Neural cell (in vitro differentiated cells): ENCODE measurements at regions not wholly inside any gene's neighbourhood (a gene's known extent, or its start where the extent isn't known, plus 50 kb on each side); places are given as distances from the start of the nearest gene placed in this dataset.

Source experiments
- H2AFZ ChIP-seq: fragments of 200-600, 300-800 bp; sonication (generic), shearing (Covaris generic); 2 replicates; pipeline ENCODE4 v1.6.0; 2014; ENCODE audit warnings: low read depth, mild to moderate bottlenecking, antibody characterized with exemption, low read length, moderate library complexity
- H3F3A ChIP-seq: fragments of 200-600 bp; shearing (Covaris generic); 2 replicates; pipeline ENCODE4 v1.6.1; 2016; ENCODE audit warnings: mild to moderate bottlenecking, moderate library complexity, mixed read lengths, antibody characterized with exemption, low read length; ENCODE audit not compliant: insufficient read depth, poor library complexity, severe bottlenecking
- H3K27ac ChIP-seq: fragments of 200-600, 300-800 bp; sonication (generic), shearing (Covaris generic); 2 replicates; pipeline ENCODE4 v1.5.1; 2014; ENCODE audit warnings: mild to moderate bottlenecking, low read length, moderate library complexity
- H3K27me3 ChIP-seq: fragments of 300-800, 200-600 bp; sonication (generic), shearing (Covaris generic); 2 replicates; pipeline ENCODE4 v1.6.0; 2014; ENCODE audit warnings: mild to moderate bottlenecking, low read depth, low read length, moderate library complexity; ENCODE audit not compliant: insufficient read depth
- H3K36me3 ChIP-seq: fragments of 300-800, 200-600 bp; sonication (generic), shearing (Covaris generic); 2 replicates; pipeline ENCODE4 v1.5.1; 2014; ENCODE audit warnings: mild to moderate bottlenecking, antibody characterized with exemption, low read length, moderate library complexity; ENCODE audit not compliant: insufficient read depth
- H3K4me2 ChIP-seq: fragments of 300-800, 200-600 bp; sonication (generic), shearing (Covaris generic); 2 replicates; pipeline ENCODE4 v1.6.0; 2014; ENCODE audit warnings: mild to moderate bottlenecking, low read length
- H3K4me3 ChIP-seq: fragments of 300-800, 200-600 bp; sonication (generic), shearing (Covaris generic); 2 replicates; pipeline ENCODE4 v1.5.1; 2014; ENCODE audit warnings: mild to moderate bottlenecking, low read length, moderate library complexity
- H3K79me2 ChIP-seq: fragments of 200-600 bp; shearing (Covaris generic); replicated peaks from 2 replicates; pipeline ENCODE4 v1.6.0; 2014; ENCODE audit warnings: mild to moderate bottlenecking, low read length, moderate library complexity; ENCODE audit not compliant: insufficient read depth
- H3K9ac ChIP-seq: fragments of 300-800, 200-600 bp; sonication (generic), shearing (Covaris generic); 2 replicates; pipeline ENCODE4 v1.6.1; 2016; ENCODE audit warnings: mild to moderate bottlenecking, low read length, mixed read lengths
- H3K9me2 ChIP-seq: fragments of 200-600 bp; shearing (Covaris generic); 2 replicates; pipeline ENCODE4 v1.6.1; 2016; ENCODE audit warnings: mild to moderate bottlenecking, low read length, mixed read lengths; ENCODE audit not compliant: insufficient read depth
- H3K9me3 ChIP-seq: fragments of 200-600, 300-800 bp; sonication (generic), shearing (Covaris generic); 2 replicates; pipeline ENCODE4 v1.6.1; 2016; ENCODE audit warnings: mild to moderate bottlenecking, mixed run types, low read length, moderate library complexity, mixed read lengths
- H4K20me1 ChIP-seq: fragments of 200-600 bp; shearing (Covaris generic); 2 replicates; pipeline ENCODE4 v1.6.1; 2016; ENCODE audit warnings: mild to moderate bottlenecking, mixed run types; ENCODE audit not compliant: insufficient read depth
- CTCF ChIP-seq: fragments of 450-650 bp; IDR thresholded peaks from 2 replicates; pipeline ENCODE4 v1.5.1; 2014; ENCODE audit warnings: antibody characterized with exemption, mild to moderate bottlenecking, moderate library complexity; ENCODE audit not compliant: poor library complexity, severe bottlenecking
- EZH2 ChIP-seq: fragments of 200-600, 300-800 bp; shearing (Covaris generic), sonication (generic); IDR thresholded peaks from 2 replicates; pipeline ENCODE4 v1.6.1; 2014; ENCODE audit warnings: antibody characterized with exemption, low read length, borderline replicate concordance, mild to moderate bottlenecking; ENCODE audit not compliant: insufficient read depth, poor library complexity, severe bottlenecking
- MXI1 ChIP-seq: fragments of 450-650 bp; conservative IDR thresholded peaks from 2 replicates; pipeline ENCODE4 v1.6.1; 2014; ENCODE audit warnings: antibody characterized with exemption, mild to moderate bottlenecking; ENCODE audit not compliant: poor library complexity, severe bottlenecking
- TAF1 ChIP-seq: IDR thresholded peaks from 2 replicates; pipeline ENCODE4 v1.6.1; 2012; ENCODE audit warnings: low read depth
- TF ChIP-seq, protein P1 (sequence below): IDR thresholded peaks from 2 replicates; pipeline ENCODE4 v1.6.1; 2012; ENCODE audit warnings: borderline replicate concordance

DNA sequence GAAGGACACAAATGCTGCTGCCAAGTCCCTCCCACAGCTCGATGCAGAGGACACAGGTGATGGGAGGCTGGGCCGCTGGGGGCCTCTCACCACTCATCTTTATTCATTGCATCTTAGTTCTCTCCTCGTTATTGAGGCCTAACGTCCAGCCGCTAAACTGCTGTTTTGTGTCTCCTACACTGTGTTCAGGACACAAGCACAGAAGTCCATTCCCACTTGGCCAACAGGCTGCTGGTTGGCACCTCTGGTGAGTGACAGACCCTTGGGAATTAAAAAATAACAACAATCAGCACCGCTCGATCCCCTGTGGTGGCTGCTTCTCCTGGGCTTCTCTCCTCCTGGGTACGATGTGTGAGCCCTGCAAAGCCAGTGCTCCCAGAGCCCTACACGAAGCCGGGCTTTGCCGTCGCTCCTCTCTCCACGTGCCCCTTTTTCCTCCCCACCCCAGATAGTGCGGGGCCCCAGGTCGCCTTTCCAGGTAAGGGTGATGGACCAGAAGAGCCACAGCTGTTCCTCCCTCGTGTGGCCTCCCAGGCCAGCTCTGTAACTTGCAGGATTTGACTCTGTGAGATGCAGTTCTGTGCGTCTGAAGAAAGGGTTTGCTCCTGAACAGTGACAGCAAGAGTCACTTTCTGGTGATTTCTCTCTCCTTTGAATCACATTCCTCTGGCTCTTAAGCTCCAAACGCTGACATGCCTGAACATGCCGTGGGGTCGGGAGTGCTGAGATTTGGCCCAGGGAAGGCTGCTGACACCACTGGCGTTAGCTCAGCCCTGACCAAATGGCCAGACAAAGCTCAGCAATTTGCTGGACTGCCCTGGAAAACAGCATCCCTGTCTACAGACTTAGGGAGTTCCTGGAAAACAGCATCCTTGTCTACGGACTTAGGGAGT, 59.3 kb downstream of the DLL1 start:
- no peak for TF ChIP-seq EZH2
- Histone ChIP-seq H3K9ac (no peak overlapping the region), H3K27me3 (no peaks in the 10 kb centered on the region), H3F3A (no peaks in the 10 kb centered on the region), H3K4me2 (no peak overlapping the region), H4K20me1 (no peaks in the 10 kb centered on the region), H3K79me2 (no peaks in the 10 kb centered on the region), H3K4me3 (no peak overlapping the region), H3K36me3 (no peaks in the 10 kb centered on the region), H3K9me3 (no peaks in the 10 kb centered on the region), H2AFZ (no peak overlapping the region), H3K27ac (no peak overlapping the region), H3K9me2 (no peaks in the 10 kb centered on the region)

GRCh38 chr6:170230520-170231292, 60.2 kb downstream of the DLL1 start:
- no peak overlapping the region for H3K4me2 ChIP-seq
- no peaks in the 10 kb centered on the region for H3K79me2 ChIP-seq
- no peak overlapping the region for H3K4me3 ChIP-seq
- H3K9me3 ChIP-seq, result no peaks in the 10 kb centered on the region
- no peak overlapping the region for H3K27ac ChIP-seq
- no peaks in the 10 kb centered on the region for H3K36me3 ChIP-seq
- H3K27me3 ChIP-seq, result no peaks in the 10 kb centered on the region
- H3K9ac ChIP-seq, result no peak overlapping the region
- H4K20me1 ChIP-seq, result no peaks in the 10 kb centered on the region
- no peak overlapping the region for H2AFZ ChIP-seq
- TF ChIP-seq, protein P1, sequence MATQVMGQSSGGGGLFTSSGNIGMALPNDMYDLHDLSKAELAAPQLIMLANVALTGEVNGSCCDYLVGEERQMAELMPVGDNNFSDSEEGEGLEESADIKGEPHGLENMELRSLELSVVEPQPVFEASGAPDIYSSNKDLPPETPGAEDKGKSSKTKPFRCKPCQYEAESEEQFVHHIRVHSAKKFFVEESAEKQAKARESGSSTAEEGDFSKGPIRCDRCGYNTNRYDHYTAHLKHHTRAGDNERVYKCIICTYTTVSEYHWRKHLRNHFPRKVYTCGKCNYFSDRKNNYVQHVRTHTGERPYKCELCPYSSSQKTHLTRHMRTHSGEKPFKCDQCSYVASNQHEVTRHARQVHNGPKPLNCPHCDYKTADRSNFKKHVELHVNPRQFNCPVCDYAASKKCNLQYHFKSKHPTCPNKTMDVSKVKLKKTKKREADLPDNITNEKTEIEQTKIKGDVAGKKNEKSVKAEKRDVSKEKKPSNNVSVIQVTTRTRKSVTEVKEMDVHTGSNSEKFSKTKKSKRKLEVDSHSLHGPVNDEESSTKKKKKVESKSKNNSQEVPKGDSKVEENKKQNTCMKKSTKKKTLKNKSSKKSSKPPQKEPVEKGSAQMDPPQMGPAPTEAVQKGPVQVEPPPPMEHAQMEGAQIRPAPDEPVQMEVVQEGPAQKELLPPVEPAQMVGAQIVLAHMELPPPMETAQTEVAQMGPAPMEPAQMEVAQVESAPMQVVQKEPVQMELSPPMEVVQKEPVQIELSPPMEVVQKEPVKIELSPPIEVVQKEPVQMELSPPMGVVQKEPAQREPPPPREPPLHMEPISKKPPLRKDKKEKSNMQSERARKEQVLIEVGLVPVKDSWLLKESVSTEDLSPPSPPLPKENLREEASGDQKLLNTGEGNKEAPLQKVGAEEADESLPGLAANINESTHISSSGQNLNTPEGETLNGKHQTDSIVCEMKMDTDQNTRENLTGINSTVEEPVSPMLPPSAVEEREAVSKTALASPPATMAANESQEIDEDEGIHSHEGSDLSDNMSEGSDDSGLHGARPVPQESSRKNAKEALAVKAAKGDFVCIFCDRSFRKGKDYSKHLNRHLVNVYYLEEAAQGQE, result no peak
- no peak for TF ChIP-seq TAF1
- no peak for TF ChIP-seq CTCF
- TF ChIP-seq MXI1, result no peak
- H3F3A ChIP-seq, result no peaks in the 10 kb centered on the region
- H3K9me2 ChIP-seq, result no peaks in the 10 kb centered on the region
